ENCODE measurements at regions not wholly inside any gene's neighbourhood (a gene's known extent, or its start where the extent isn't known, plus 50 kb on each side); places are given as distances from the start of the nearest gene placed in this dataset.

- no peak for TF ChIP-seq CTCF (conservative IDR thresholded peaks at IDR 0.05)
- 95 to 97% methylated on average over 3 of the region's 3 CpGs for WGBS, 2 experiments (ENCODE audit: insufficient coverage in 1 of 2, insufficient read length in 1 of 2)
- Mint-ChIP-seq H3K27ac (no peak overlapping the region), H3K4me3 (no peak overlapping the region), H3K9me3 (peaks cover 7% of the 10 kb centered on the region), H3K36me3 (ENCODE audit: low read depth) (no peaks in the 10 kb centered on the region), H3K4me1 (peaks cover 6% of the 10 kb centered on the region), H3K27me3 (ENCODE audit: insufficient read depth) (no peaks in the 10 kb centered on the region)
- Histone ChIP-seq H3K27me3 (ENCODE audit: control insufficient read depth, insufficient read depth, low read length, poor library complexity, severe bottlenecking) (no peaks in the 10 kb centered on the region), H3K36me3 (ENCODE audit: control insufficient read depth, insufficient read depth, low read length) (no peaks in the 10 kb centered on the region), H3K9ac (ENCODE audit: extremely low read depth, low read length, poor library complexity, severe bottlenecking) (no peak overlapping the region), H3K4me1 (ENCODE audit: control insufficient read depth, insufficient read depth, low read length) (no peaks in the 10 kb centered on the region), H3K27ac (ENCODE audit: low read depth, low read length) (no peak overlapping the region), H3K9me3 (ENCODE audit: control insufficient read depth, low read length) (peaks cover 4% of the 10 kb centered on the region), H3K4me3 (ENCODE audit: low read length) (no peak overlapping the region)
- no peak for DNase-seq
Observed at GRCh38 chr6:130754786-130755367, 72.3 kb upstream of the SMLR1 start.

- Histone ChIP-seq H3K4me1 (ENCODE audit: control insufficient read depth, insufficient read depth, low read length) (no peaks in the 10 kb centered on the region), H3K9me3 (ENCODE audit: control insufficient read depth, low read length) (no peaks in the 10 kb centered on the region), H3K9ac (ENCODE audit: extremely low read depth, low read length, poor library complexity, severe bottlenecking) (no peak overlapping the region), H3K4me3 (ENCODE audit: low read length) (no peak overlapping the region), H3K27ac (ENCODE audit: low read depth, low read length) (no peak overlapping the region), H3K27me3 (ENCODE audit: control insufficient read depth, insufficient read depth, low read length, poor library complexity, severe bottlenecking) (no peaks in the 10 kb centered on the region), H3K36me3 (ENCODE audit: control insufficient read depth, insufficient read depth, low read length) (no peaks in the 10 kb centered on the region)
- Mint-ChIP-seq H3K27ac (no peak overlapping the region), H3K36me3 (ENCODE audit: low read depth) (no peaks in the 10 kb centered on the region), H3K27me3 (ENCODE audit: insufficient read depth) (no peaks in the 10 kb centered on the region), H3K4me3 (no peak overlapping the region), H3K4me1 (peaks cover 6% of the 10 kb centered on the region), H3K9me3 (peaks cover 7% of the 10 kb centered on the region)
- no peak for TF ChIP-seq CTCF (conservative IDR thresholded peaks at IDR 0.05)
- 75% methylated on average over 5 of the region's 5 CpGs; no CpG with 5 or more reads in 1 of the 2 experiments for WGBS, 2 experiments (ENCODE audit: insufficient coverage in 1 of 2, insufficient read length in 1 of 2)
- DNase-seq, result no peak
Observed at GRCh38 chr6:130755368-130756034, 71.7 kb upstream of the SMLR1 start.

GRCh38 chr6:130756824-130757223 lies 70.4 kb upstream of the SMLR1 start:
- H3K9me3 Mint-ChIP-seq, result peaks cover 4% of the 10 kb centered on the region
- no peak overlapping the region for H3K27ac Mint-ChIP-seq
- Histone ChIP-seq H3K9me3 (ENCODE audit: control insufficient read depth, low read length) (no peaks in the 10 kb centered on the region), H3K4me1 (ENCODE audit: control insufficient read depth, insufficient read depth, low read length) (no peaks in the 10 kb centered on the region), H3K4me3 (ENCODE audit: low read length) (no peak overlapping the region), H3K27ac (ENCODE audit: low read depth, low read length) (no peak overlapping the region), H3K27me3 (ENCODE audit: control insufficient read depth, insufficient read depth, low read length, poor library complexity, severe bottlenecking) (no peaks in the 10 kb centered on the region), H3K9ac (ENCODE audit: extremely low read depth, low read length, poor library complexity, severe bottlenecking) (no peak overlapping the region), H3K36me3 (ENCODE audit: control insufficient read depth, insufficient read depth, low read length) (no peaks in the 10 kb centered on the region)
- H3K4me3 Mint-ChIP-seq, result no peak overlapping the region
- no peaks in the 10 kb centered on the region for H3K27me3 Mint-ChIP-seq (ENCODE audit: insufficient read depth)
- H3K36me3 Mint-ChIP-seq (ENCODE audit: low read depth), result no peaks in the 10 kb centered on the region
- no peak for TF ChIP-seq CTCF (conservative IDR thresholded peaks at IDR 0.05)
- WGBS, 2 experiments (ENCODE audit: insufficient coverage in 1 of 2, insufficient read length in 1 of 2), result 86 to 91% methylated on average over 1 of the region's 1 CpG
- H3K4me1 Mint-ChIP-seq, result peaks cover 6% of the 10 kb centered on the region
- DNase-seq, result no peak
